ENCODE measurements at regions not wholly inside any gene's neighbourhood (a gene's known extent, or its start where the extent isn't known, plus 50 kb on each side); places are given as distances from the start of the nearest gene placed in this dataset.

DNA sequence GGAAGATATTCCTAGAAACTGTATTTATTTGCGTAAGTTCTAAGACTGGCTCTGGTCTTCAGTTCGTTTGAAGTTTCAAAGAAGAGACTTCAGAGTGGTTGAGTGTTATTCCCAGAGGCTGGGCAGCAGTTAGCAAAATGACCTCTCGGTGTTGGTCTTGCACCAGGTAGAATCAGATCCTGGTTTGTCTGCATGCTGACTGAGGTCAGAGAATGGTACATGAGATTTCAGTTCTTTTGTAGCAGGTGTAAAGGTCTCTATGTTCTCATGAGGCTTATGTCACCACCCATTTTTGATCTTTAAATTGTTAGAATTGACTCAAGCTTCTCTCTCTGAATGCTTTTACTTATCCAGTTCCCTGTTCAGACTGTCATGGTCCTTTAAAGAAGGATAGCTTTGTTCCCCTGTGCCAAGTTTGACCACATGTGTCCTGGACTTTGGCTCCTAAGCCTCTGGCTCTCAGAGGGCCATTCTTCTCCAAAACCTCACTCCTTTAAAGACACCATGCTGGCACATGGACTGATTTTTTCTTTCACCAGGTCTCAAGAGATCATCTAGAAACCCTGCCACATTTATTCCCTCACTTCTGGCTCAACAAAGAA is 355.8 kb upstream of the BOD1L1 start:
- Histone ChIP-seq H2AFZ (ENCODE audit: low read length) (no peak overlapping the region), H3K27me3 (ENCODE audit: insufficient read depth, low read length) (no peaks in the 10 kb centered on the region), H3K9me3 (ENCODE audit: low read depth, low read length) (no peaks in the 10 kb centered on the region), H4K20me1 (ENCODE audit: insufficient read depth, low read length) (no peaks in the 10 kb centered on the region), H3K4me3 (ENCODE audit: insufficient read depth, low read length) (no peak overlapping the region), H3K4me2 (ENCODE audit: insufficient read depth, low read length) (no peak overlapping the region), H3K27ac (ENCODE audit: low read depth, low read length) (no peak overlapping the region), H3K79me2 (ENCODE audit: insufficient read depth, low read length) (no peaks in the 10 kb centered on the region), H3K4me1 (ENCODE audit: insufficient read depth, low read length) (peaks cover 57% of the 10 kb centered on the region), H3K36me3 (ENCODE audit: insufficient read depth, low read length) (no peaks in the 10 kb centered on the region)
- DNase-seq (ENCODE audit: insufficient read length, low spot score, missing footprints): no peak
- TF ChIP-seq, protein P1, sequence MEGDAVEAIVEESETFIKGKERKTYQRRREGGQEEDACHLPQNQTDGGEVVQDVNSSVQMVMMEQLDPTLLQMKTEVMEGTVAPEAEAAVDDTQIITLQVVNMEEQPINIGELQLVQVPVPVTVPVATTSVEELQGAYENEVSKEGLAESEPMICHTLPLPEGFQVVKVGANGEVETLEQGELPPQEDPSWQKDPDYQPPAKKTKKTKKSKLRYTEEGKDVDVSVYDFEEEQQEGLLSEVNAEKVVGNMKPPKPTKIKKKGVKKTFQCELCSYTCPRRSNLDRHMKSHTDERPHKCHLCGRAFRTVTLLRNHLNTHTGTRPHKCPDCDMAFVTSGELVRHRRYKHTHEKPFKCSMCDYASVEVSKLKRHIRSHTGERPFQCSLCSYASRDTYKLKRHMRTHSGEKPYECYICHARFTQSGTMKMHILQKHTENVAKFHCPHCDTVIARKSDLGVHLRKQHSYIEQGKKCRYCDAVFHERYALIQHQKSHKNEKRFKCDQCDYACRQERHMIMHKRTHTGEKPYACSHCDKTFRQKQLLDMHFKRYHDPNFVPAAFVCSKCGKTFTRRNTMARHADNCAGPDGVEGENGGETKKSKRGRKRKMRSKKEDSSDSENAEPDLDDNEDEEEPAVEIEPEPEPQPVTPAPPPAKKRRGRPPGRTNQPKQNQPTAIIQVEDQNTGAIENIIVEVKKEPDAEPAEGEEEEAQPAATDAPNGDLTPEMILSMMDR (IDR thresholded peaks at IDR 0.05; ENCODE audit: extremely low read depth, low read depth, low read length): no peak

DNA sequence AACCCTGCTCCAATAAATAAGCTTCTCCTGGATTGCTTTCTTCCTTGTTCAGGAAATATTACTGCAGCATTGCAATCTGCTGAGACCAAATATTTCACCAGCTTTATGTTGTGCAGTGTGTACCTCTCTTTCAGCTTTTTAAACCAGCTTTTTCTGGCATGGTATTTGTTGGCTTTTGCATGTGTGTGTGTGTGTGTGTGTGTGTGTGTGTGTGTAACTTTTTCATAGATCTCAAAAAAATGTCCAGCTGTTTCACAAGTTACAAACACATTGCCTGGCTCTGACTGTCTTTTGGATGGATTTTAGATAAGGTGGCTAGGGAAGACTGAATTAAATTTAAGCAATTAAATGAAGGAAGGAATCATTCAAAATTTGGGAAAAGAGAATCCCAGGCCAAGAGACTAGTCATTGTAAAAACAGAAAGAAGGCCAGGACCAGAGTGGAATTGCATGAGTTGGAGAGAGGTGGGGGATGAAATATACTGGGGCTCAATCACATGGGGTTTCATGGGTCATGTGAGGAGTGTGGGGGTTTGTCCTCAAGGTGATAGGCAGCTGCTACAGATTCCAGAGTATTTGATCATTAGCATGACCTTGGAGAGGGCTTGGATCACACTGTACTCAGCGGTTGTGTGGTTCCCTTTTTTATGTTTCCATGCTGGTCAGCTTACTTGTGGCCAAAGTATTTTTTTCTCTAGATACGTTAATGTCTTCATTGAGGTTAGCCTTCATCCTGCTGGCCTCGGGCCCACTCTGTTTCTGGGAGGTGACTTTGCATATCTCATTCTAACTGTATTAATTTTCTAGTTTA is 357.7 kb upstream of the BOD1L1 start:
- Histone ChIP-seq H2AFZ (ENCODE audit: low read length) (no peak overlapping the region), H3K27me3 (ENCODE audit: insufficient read depth, low read length) (no peaks in the 10 kb centered on the region), H3K4me1 (ENCODE audit: insufficient read depth, low read length) (peaks cover 70% of the 10 kb centered on the region), H3K4me2 (ENCODE audit: insufficient read depth, low read length) (peak overlapping the region; percentile 45), H3K9me3 (ENCODE audit: low read depth, low read length) (no peaks in the 10 kb centered on the region), H4K20me1 (ENCODE audit: insufficient read depth, low read length) (no peaks in the 10 kb centered on the region), H3K36me3 (ENCODE audit: insufficient read depth, low read length) (no peaks in the 10 kb centered on the region), H3K4me3 (ENCODE audit: insufficient read depth, low read length) (no peak overlapping the region), H3K27ac (ENCODE audit: low read depth, low read length) (peak overlapping the region; percentile 91), H3K79me2 (ENCODE audit: insufficient read depth, low read length) (no peaks in the 10 kb centered on the region)
- TF ChIP-seq, protein P1 (IDR thresholded peaks at IDR 0.05; ENCODE audit: extremely low read depth, low read depth, low read length): no peak
- peak; percentile 47 for DNase-seq (ENCODE audit: insufficient read length, low spot score, missing footprints)

DNA sequence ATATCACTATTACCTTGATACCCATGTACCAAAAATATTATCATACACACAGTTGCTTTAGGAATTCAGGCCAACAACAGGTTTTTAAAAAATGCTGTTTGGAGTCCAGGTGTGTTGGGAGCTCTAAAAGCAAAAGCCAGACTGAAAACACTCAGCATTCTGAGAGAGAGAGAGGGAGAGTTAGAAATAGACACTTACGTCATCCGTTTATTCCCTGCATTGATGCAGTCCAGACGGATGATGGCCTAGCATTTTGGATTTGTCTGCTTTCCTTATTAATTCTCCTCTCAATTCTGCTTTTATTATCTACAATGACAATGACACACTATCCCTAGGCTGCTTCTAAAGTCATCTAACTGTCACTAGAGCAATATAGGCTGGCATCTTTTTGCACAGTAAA is 358.3 kb upstream of the BOD1L1 start:
- Histone ChIP-seq H2AFZ (ENCODE audit: low read length) (no peak overlapping the region), H3K79me2 (ENCODE audit: insufficient read depth, low read length) (no peaks in the 10 kb centered on the region), H3K4me2 (ENCODE audit: insufficient read depth, low read length) (peak overlapping the region; percentile 45), H3K27me3 (ENCODE audit: insufficient read depth, low read length) (no peaks in the 10 kb centered on the region), H4K20me1 (ENCODE audit: insufficient read depth, low read length) (no peaks in the 10 kb centered on the region), H3K4me3 (ENCODE audit: insufficient read depth, low read length) (no peak overlapping the region), H3K27ac (ENCODE audit: low read depth, low read length) (peak overlapping the region; percentile 91), H3K36me3 (ENCODE audit: insufficient read depth, low read length) (no peaks in the 10 kb centered on the region), H3K9me3 (ENCODE audit: low read depth, low read length) (no peaks in the 10 kb centered on the region), H3K4me1 (ENCODE audit: insufficient read depth, low read length) (peaks cover 72% of the 10 kb centered on the region)
- TF ChIP-seq, protein P1 (IDR thresholded peaks at IDR 0.05; ENCODE audit: extremely low read depth, low read depth, low read length): no peak
- DNase-seq (ENCODE audit: insufficient read length, low spot score, missing footprints): no peak

DNA sequence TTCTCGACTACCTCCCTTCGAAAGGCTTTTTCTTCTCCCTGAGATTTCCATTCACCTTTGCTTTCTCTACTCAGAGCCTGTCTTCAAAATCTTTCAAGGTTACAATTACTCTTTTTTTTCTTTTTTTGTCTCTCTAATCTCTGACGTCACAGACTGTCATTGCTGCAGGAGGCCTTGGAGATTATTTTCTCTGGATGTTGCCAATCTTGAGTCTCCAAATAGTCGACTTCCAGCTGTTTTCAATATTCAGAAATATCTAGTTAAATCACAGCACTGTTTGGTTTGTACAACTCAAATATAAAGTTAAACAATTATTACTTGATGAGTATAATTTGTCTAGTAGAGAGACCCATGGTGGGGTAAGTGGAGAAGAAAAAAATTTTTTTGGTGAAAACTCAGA is 359.0 kb upstream of the BOD1L1 start:
- Histone ChIP-seq H3K4me3 (ENCODE audit: insufficient read depth, low read length) (no peak overlapping the region), H3K79me2 (ENCODE audit: insufficient read depth, low read length) (no peaks in the 10 kb centered on the region), H3K4me2 (ENCODE audit: insufficient read depth, low read length) (no peak overlapping the region), H3K4me1 (ENCODE audit: insufficient read depth, low read length) (peaks cover 73% of the 10 kb centered on the region), H2AFZ (ENCODE audit: low read length) (no peak overlapping the region), H3K27me3 (ENCODE audit: insufficient read depth, low read length) (no peaks in the 10 kb centered on the region), H4K20me1 (ENCODE audit: insufficient read depth, low read length) (no peaks in the 10 kb centered on the region), H3K9me3 (ENCODE audit: low read depth, low read length) (no peaks in the 10 kb centered on the region), H3K27ac (ENCODE audit: low read depth, low read length) (peak overlapping the region; percentile 91), H3K36me3 (ENCODE audit: insufficient read depth, low read length) (no peaks in the 10 kb centered on the region)
- DNase-seq (ENCODE audit: insufficient read length, low spot score, missing footprints): no peak
- TF ChIP-seq, protein P1 (IDR thresholded peaks at IDR 0.05; ENCODE audit: extremely low read depth, low read depth, low read length): no peak
